Thymus (tissue), 11 donors: ENCODE measurements at regions not wholly inside any gene's neighbourhood (a gene's known extent, or its start where the extent isn't known, plus 50 kb on each side); places are given as distances from the start of the nearest gene placed in this dataset.

ENCODE experiments used
- DNase-seq, 9 donors: peaks; one replicate each; pipeline ENCODE4 v3.0.0-alpha.2; 2013; ENCODE audit warnings: low spot score in 9 of 9, low read depth in 6 of 9, missing footprints in 1 of 9
- H3K27ac ChIP-seq, 2 donors: one replicate each; pipeline ENCODE4 v1.5.1; 2013; ENCODE audit warnings: control low read depth in 1 of 2, low read depth in 1 of 2, low read length in 1 of 2, mild to moderate bottlenecking in 1 of 2, moderate library complexity in 1 of 2
- H3K27me3 ChIP-seq, 2 donors: one replicate each; pipeline ENCODE4 v1.5.1; 2013; ENCODE audit warnings: low read length in 1 of 2; ENCODE audit not compliant: control insufficient read depth in 2 of 2, insufficient read depth in 1 of 2
- H3K36me3 ChIP-seq, 2 donors: one replicate each; pipeline ENCODE4 v1.5.1; 2013; ENCODE audit warnings: low read length in 1 of 2, mild to moderate bottlenecking in 1 of 2, moderate library complexity in 1 of 2; ENCODE audit not compliant: control insufficient read depth in 2 of 2, insufficient read depth in 2 of 2
- H3K4me1 ChIP-seq, 2 donors: one replicate each; pipeline ENCODE4 v1.5.1; 2013; ENCODE audit warnings: low read length in 2 of 2; ENCODE audit not compliant: control insufficient read depth in 2 of 2, insufficient read depth in 2 of 2
- H3K4me3 ChIP-seq, 2 donors: one replicate each; pipeline ENCODE4 v1.5.1; 2013; ENCODE audit warnings: low read length in 2 of 2, control low read depth in 1 of 2, mild to moderate bottlenecking in 1 of 2
- H3K9me3 ChIP-seq, 2 donors: one replicate each; pipeline ENCODE4 v1.5.1; 2013; ENCODE audit warnings: low read length in 1 of 2, mild to moderate bottlenecking in 1 of 2; ENCODE audit not compliant: control insufficient read depth in 2 of 2, insufficient read depth in 1 of 2
- WGBS: extraction: QIAGEN DNeasy Blood & Tissue Kit; methylation state at CpG from one replicate; pipeline ENCODE4 v1.1.7; 2013; 5-methylcytosine and 5-hydroxymethylcytosine counted together
- donor health status: healthy.

GRCh38 chr4:116020141-116020722, 906.8 kb upstream of the NDST4 start:
- DNase-seq = no peak
- no peaks in the 10 kb centered on the region for H3K27me3 ChIP-seq
- H3K4me3 ChIP-seq = no peak overlapping the region
- peaks cover 0 to 33% of the 10 kb centered on the region in 2 donors for H3K9me3 ChIP-seq
- H3K36me3 ChIP-seq = no peaks in the 10 kb centered on the region
- 93% methylated on average over 4 of the region's 4 CpGs for WGBS
- no peak overlapping the region for H3K27ac ChIP-seq
- H3K4me1 ChIP-seq = no peaks in the 10 kb centered on the region

- Histone ChIP-seq H3K4me3 (no peak overlapping the region), H3K36me3 (no peaks in the 10 kb centered on the region), H3K27ac (no peak overlapping the region), H3K27me3 (no peaks in the 10 kb centered on the region), H3K9me3 (peaks cover 0 to 36% of the 10 kb centered on the region in 2 donors), H3K4me1 (no peaks in the 10 kb centered on the region)
- WGBS = 93% methylated on average over 3 of the region's 3 CpGs
- DNase-seq = no peak
These were observed 905.4 kb upstream of the NDST4 start for GRCh38 chr4:116018831-116019230.

GRCh38 chr4:116016201-116016600, 902.8 kb upstream of the NDST4 start:
- H3K9me3 ChIP-seq = peaks cover 0 to 36% of the 10 kb centered on the region in 2 donors
- H3K27ac ChIP-seq = no peak overlapping the region
- no peaks in the 10 kb centered on the region for H3K36me3 ChIP-seq
- no peaks in the 10 kb centered on the region for H3K27me3 ChIP-seq
- H3K4me1 ChIP-seq = no peaks in the 10 kb centered on the region
- H3K4me3 ChIP-seq = no peak overlapping the region
- WGBS = 62% methylated on average over 3 of the region's 3 CpGs
- no peak for DNase-seq

DNA sequence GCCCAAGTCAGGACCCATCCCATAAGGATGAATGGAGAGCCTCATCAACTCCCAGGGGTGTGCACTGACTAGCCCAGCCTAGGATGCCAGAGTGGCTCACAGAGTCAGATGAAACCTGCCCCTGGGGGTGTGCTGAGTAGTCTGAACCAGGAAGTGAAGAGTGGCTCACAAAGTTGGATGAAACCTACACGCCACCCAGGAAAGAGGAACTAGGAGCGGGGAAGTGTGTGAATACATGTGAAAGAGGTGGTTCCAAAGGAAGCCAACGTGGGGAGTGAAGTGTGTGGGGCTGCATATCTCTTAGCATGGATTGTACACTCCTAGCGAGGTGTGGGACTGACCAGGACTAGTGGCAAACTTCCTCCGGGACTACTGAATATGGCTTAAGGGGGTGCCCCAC, 902.1 kb upstream of the NDST4 start:
- no peaks in the 10 kb centered on the region for H3K36me3 ChIP-seq
- no peaks in the 10 kb centered on the region for H3K27me3 ChIP-seq
- no peak overlapping the region for H3K27ac ChIP-seq
- no peak for DNase-seq
- no peak overlapping the region for H3K4me3 ChIP-seq
- H3K4me1 ChIP-seq = no peaks in the 10 kb centered on the region
- 89% methylated on average over 5 of the region's 5 CpGs for WGBS
- peaks cover 0 to 36% of the 10 kb centered on the region in 2 donors for H3K9me3 ChIP-seq

GRCh38 chr4:116015062-116015461, 901.6 kb upstream of the NDST4 start:
- H3K4me1 ChIP-seq = no peaks in the 10 kb centered on the region
- WGBS = 87% methylated on average over 1 of the region's 1 CpG
- DNase-seq = no peak
- no peak overlapping the region for H3K27ac ChIP-seq
- no peaks in the 10 kb centered on the region for H3K27me3 ChIP-seq
- no peak overlapping the region for H3K4me3 ChIP-seq
- H3K9me3 ChIP-seq = peaks cover 0 to 36% of the 10 kb centered on the region in 2 donors
- H3K36me3 ChIP-seq = no peaks in the 10 kb centered on the region

DNA sequence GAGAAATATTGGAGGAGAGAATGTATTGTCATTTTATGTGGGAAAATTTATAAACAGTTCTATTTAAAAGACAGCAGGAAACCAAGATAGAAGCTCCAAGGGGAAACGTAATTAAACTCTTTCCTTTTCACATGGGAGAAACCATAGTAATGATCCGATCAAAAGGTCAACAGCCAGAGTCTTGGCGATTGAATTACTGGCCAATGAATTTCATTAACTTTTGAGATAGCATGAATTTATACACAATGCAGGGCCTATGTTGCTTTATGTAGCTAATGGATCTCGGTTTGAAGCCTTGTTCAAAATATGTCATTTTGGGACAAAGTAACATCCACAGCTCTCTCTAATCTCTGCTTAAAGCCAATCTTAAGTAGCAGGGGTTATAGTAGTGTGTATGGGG, 897.5 kb upstream of the NDST4 start:
- 96% methylated on average over 4 of the region's 4 CpGs for WGBS
- peaks cover 0 to 10% of the 10 kb centered on the region in 2 donors for H3K9me3 ChIP-seq
- H3K36me3 ChIP-seq = no peaks in the 10 kb centered on the region
- no peak for DNase-seq
- no peak overlapping the region for H3K27ac ChIP-seq
- H3K27me3 ChIP-seq = no peaks in the 10 kb centered on the region
- H3K4me3 ChIP-seq = no peak overlapping the region
- H3K4me1 ChIP-seq = no peaks in the 10 kb centered on the region

DNA sequence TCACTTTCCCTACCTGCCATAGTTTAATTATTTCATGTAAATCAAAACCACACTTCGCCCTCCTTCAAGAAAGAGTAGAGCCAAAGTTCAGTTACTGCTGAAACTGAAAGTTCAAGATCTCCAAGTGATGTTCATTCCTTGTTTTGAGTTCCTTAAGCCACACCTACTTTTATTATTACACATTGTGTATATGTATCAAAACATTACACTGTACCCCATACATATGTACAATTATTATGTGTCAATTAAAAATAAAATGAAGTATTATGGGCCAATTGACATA, 892.3 kb upstream of the NDST4 start:
- no peaks in the 10 kb centered on the region for H3K9me3 ChIP-seq
- H3K36me3 ChIP-seq = no peaks in the 10 kb centered on the region
- no peak for DNase-seq
- H3K27me3 ChIP-seq = no peaks in the 10 kb centered on the region
- no peak overlapping the region for H3K4me3 ChIP-seq
- WGBS = 79% methylated on average over 1 of the region's 1 CpG
- no peaks in the 10 kb centered on the region for H3K4me1 ChIP-seq
- no peak overlapping the region for H3K27ac ChIP-seq

DNA sequence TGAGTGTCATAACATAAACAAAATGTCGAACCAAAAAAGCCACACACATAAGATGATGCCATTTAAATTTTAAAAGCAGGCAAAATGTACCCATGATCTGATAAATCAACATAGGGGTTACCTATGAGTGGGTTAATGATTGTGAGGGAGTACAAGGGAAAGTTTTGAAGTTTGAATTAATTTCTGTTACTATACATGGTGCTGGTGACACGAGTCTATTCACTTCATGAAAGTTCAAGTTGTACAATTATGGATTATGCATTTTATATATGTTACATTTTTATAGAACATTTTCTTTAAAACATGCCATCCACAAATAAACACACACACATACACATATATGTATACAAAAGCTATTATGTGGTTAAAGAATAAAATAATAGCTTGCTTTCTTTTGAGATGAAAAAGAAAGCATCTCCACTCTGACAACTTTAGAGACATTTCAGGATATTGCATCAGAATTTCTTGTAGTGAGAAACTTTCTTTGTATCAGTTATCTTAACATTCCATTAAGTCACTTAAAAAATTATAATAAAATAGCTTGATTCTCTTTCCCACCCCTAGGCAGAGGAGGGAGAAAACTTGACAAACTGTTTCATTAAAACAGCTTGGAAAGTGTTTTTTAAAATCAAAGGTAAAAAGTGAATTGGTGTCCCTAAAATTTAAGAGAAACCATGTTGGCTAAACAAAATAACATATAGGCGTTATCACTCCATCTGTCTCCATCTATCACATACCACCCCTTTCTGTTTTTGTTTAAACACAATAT, 891.8 kb upstream of the NDST4 start:
- Histone ChIP-seq H3K4me1 (no peaks in the 10 kb centered on the region), H3K9me3 (no peaks in the 10 kb centered on the region), H3K27me3 (no peaks in the 10 kb centered on the region), H3K4me3 (no peak overlapping the region), H3K27ac (no peak overlapping the region), H3K36me3 (no peaks in the 10 kb centered on the region)
- 87% methylated on average over 3 of the region's 3 CpGs for WGBS
- no peak for DNase-seq

DNA sequence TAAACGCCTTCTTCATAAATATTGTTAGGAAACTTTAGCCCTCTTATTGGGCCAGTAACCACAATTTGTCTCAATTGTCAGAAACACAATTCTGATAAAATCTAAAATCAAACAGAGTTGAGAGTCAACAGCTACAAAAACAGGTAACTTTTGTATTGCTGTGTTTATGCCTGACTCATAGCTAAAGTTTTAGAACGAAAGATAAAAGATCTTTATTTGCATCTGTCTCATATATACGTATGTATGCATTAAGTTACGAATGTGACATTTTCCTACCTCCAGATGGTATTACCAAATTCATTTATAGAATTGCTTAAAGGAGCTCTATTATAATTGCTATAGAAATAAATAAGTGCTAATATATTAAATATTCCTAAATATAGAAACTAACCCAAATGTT, 887.9 kb upstream of the NDST4 start:
- H3K27ac ChIP-seq = no peak overlapping the region
- no peaks in the 10 kb centered on the region for H3K4me1 ChIP-seq
- H3K9me3 ChIP-seq = no peaks in the 10 kb centered on the region
- no peaks in the 10 kb centered on the region for H3K36me3 ChIP-seq
- no peak for DNase-seq
- no peaks in the 10 kb centered on the region for H3K27me3 ChIP-seq
- H3K4me3 ChIP-seq = no peak overlapping the region
- 97% methylated on average over 4 of the region's 4 CpGs for WGBS
